ENCODE measurements at regions not wholly inside any gene's neighbourhood (a gene's known extent, or its start where the extent isn't known, plus 50 kb on each side); places are given as distances from the start of the nearest gene placed in this dataset.

- Histone ChIP-seq H2AFZ (ENCODE audit: low read depth, low read length, poor library complexity, severe bottlenecking) (no peak overlapping the region), H3K9me2 (ENCODE audit: insufficient read depth) (no peaks in the 10 kb centered on the region), H3K27me3 (ENCODE audit: insufficient read depth, low read length) (no peaks in the 10 kb centered on the region), H3K27ac (ENCODE audit: low read depth, low read length) (no peak overlapping the region), H3K4me3 (replicated peaks in 1 of 2; ENCODE audit: low read depth in 1 of 2, low read length in 2 of 2) (no peak overlapping the region), H3K9ac (ENCODE audit: low read length) (no peak overlapping the region), H4K20me1 (ENCODE audit: insufficient read depth) (no peaks in the 10 kb centered on the region), H3K79me2 (ENCODE audit: insufficient read depth, low read length) (no peaks in the 10 kb centered on the region), H3K36me3 (ENCODE audit: control insufficient read depth in 1 of 2, insufficient read depth in 2 of 2, low read length in 2 of 2) (no peaks in the 10 kb centered on the region), H3K4me2 (ENCODE audit: low read length) (no peak overlapping the region), H3K4me1 (ENCODE audit: control insufficient read depth in 1 of 2, insufficient read depth in 2 of 2, low read length in 2 of 2) (peaks cover 0 to 3% of the 10 kb centered on the region in 2 experiments; a peak in 1 of 4 replicates), H3K9me3 (ENCODE audit: control insufficient read depth in 1 of 2, insufficient read depth in 1 of 2, low read depth in 1 of 2, low read length in 2 of 2) (no peaks in the 10 kb centered on the region)
- intact Hi-C loops (cut with micrococcal nuclease), result no loop called here
- ChIA-PET POLR2A (no interaction called here), RAD21 (ENCODE audit: low non-redundant PET in 1 of 2, low total read pairs in 2 of 2, uncharacterized antibody in 2 of 2, unreplicated experiment in 2 of 2) (no interaction called here), CTCF (no interaction called here)
- TF ChIP-seq CBX3 (IDR thresholded peaks at IDR 0.05; ENCODE audit: low read depth) (no peak), YY1 (IDR thresholded peaks at IDR 0.05; ENCODE audit: extremely low read depth, insufficient replicate concordance, low read depth, low read length) (no peak), POLR2A (IDR thresholded peaks at IDR 0.05; ENCODE audit: borderline replicate concordance, extremely low read depth, insufficient read depth, insufficient read length) (no peak), JUND (IDR thresholded peaks at IDR 0.05) (no peak), ELF1 (IDR thresholded peaks at IDR 0.05; ENCODE audit: borderline replicate concordance, low read depth) (no peak), SIN3A (IDR thresholded peaks at IDR 0.05; ENCODE audit: low read depth) (no peak), ZBTB33 (IDR thresholded peaks at IDR 0.05; ENCODE audit: extremely low read depth, insufficient replicate concordance, low read length) (no peak), MAX (IDR thresholded peaks at IDR 0.05) (no peak), CTCF (IDR thresholded peaks at IDR 0.05 in 2 of 3, conservative IDR thresholded peaks at IDR 0.05 in 1 of 3; ENCODE audit: borderline replicate concordance in 1 of 3, insufficient read depth in 1 of 3, low read depth in 2 of 3, low read length in 2 of 3) (no peak)
- no TSS peak for BruUV-seq (replicated peaks)
- DNase-seq (ENCODE audit: low read depth, low spot score) (no peak), ATAC-seq (no peak)
These were observed 66.0 kb upstream of the PMAIP1 start for GRCh38 chr18:59833785-59834184.
